RWPE1 (cell line): ENCODE measurements at regions not wholly inside any gene's neighbourhood (a gene's known extent, or its start where the extent isn't known, plus 50 kb on each side); places are given as distances from the start of the nearest gene placed in this dataset.

Experiments used
- CTCF ChIA-PET: fragments of 350-600 bp; sonication (Branson Sonifier 250); formaldehyde crosslinking; extraction: SDS; loops from one replicate; lab custom pipeline; 2021; lab: Yijun Ruan, JAX
- POLR2A ChIA-PET: fragments of 400-600 bp; formaldehyde crosslinking; extraction: SDS; loops from one replicate; lab custom pipeline; 2020; ENCODE audit warnings: antibody characterized with exemption; ENCODE audit not compliant: low non-redundant PET; lab: Yijun Ruan, JAX
- DNase-seq: peaks from one replicate; pipeline ENCODE4 v3.0.0; 2012; ENCODE audit warnings: low spot score
- H3K27ac ChIP-seq: fragments of 450-650 bp; 2 replicates; pipeline ENCODE4 v1.5.1; 2017
- CTCF ChIP-seq: fragments of 450-650 bp; conservative IDR thresholded peaks from 2 replicates; pipeline ENCODE4 v1.5.1; 2017; ENCODE audit warnings: low read depth, mild to moderate bottlenecking

- no peak overlapping the region for H3K27ac ChIP-seq
- ChIA-PET CTCF (no interaction called here), POLR2A (no interaction called here)
- no peak for TF ChIP-seq CTCF
- DNase-seq: no peak
Measured at GRCh38 chr5:102018690-102019089, 277.4 kb downstream of the SLCO4C1 start.

- no peak for TF ChIP-seq CTCF
- DNase-seq: no peak
Measured at GRCh38 chr5:102018279-102018678, 277.8 kb downstream of the SLCO4C1 start.

GRCh38 chr5:102014371-102014770, 281.7 kb downstream of the SLCO4C1 start:
- no peak for DNase-seq
- CTCF ChIA-PET: no interaction called here
- TF ChIP-seq CTCF: no peak
- no peak overlapping the region for H3K27ac ChIP-seq
- POLR2A ChIA-PET: no interaction called here

More at GRCh38 chr5:102018279-102018678, 277.8 kb downstream of the SLCO4C1 start:
- ChIA-PET CTCF (no interaction called here), POLR2A (no interaction called here)
- H3K27ac ChIP-seq: no peak overlapping the region

GRCh38 chr5:102010644-102011043, 285.4 kb downstream of the SLCO4C1 start:
- no peak for TF ChIP-seq CTCF
- DNase-seq: no peak
- no peak overlapping the region for H3K27ac ChIP-seq
- ChIA-PET POLR2A (no interaction called here), CTCF (no interaction called here)

GRCh38 chr5:101997235-101997634, 298.8 kb downstream of the SLCO4C1 start:
- no peak for DNase-seq
- H3K27ac ChIP-seq: no peak overlapping the region
- ChIA-PET CTCF (no interaction called here), POLR2A (no interaction called here)
- TF ChIP-seq CTCF: no peak

GRCh38 chr5:101995585-101995984, 300.5 kb downstream of the SLCO4C1 start:
- CTCF ChIA-PET: no interaction called here
- POLR2A ChIA-PET: no interaction called here
- H3K27ac ChIP-seq: no peak overlapping the region
- TF ChIP-seq CTCF: no peak
- DNase-seq: peak; percentile 11

- no peak overlapping the region for H3K27ac ChIP-seq
- CTCF ChIA-PET: no interaction called here
- TF ChIP-seq CTCF: no peak
- no peak for DNase-seq
- POLR2A ChIA-PET: no interaction called here
Measured at GRCh38 chr5:101991486-101991885, 304.6 kb downstream of the SLCO4C1 start.
